ENCODE measurements at regions not wholly inside any gene's neighbourhood (a gene's known extent, or its start where the extent isn't known, plus 50 kb on each side); places are given as distances from the start of the nearest gene placed in this dataset.
"Not testable (repeated sequence)": the region's sequence is repeated elsewhere in the genome, so short reads cannot be mapped to it uniquely, and the experiment has no call there.

GRCh38 chr11:128148208-128148607 lies 439.1 kb downstream of the ETS1 start:
- Histone ChIP-seq H3K4me1 (no peaks in the 10 kb centered on the region), H3K27ac (no peak overlapping the region), H3K27me3 (no peaks in the 10 kb centered on the region), H3K36me3 (no peaks in the 10 kb centered on the region), H3K4me3 (no peak overlapping the region), H3K9me3 (no peaks in the 10 kb centered on the region)
- no peak for ATAC-seq
- intact Hi-C loops (cut with DNase I): no loop called here
- DNase-seq: no peak
- TF ChIP-seq, protein P1, sequence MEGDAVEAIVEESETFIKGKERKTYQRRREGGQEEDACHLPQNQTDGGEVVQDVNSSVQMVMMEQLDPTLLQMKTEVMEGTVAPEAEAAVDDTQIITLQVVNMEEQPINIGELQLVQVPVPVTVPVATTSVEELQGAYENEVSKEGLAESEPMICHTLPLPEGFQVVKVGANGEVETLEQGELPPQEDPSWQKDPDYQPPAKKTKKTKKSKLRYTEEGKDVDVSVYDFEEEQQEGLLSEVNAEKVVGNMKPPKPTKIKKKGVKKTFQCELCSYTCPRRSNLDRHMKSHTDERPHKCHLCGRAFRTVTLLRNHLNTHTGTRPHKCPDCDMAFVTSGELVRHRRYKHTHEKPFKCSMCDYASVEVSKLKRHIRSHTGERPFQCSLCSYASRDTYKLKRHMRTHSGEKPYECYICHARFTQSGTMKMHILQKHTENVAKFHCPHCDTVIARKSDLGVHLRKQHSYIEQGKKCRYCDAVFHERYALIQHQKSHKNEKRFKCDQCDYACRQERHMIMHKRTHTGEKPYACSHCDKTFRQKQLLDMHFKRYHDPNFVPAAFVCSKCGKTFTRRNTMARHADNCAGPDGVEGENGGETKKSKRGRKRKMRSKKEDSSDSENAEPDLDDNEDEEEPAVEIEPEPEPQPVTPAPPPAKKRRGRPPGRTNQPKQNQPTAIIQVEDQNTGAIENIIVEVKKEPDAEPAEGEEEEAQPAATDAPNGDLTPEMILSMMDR (IDR thresholded peaks at IDR 0.05): no peak

GRCh38 chr11:128146926-128147605 lies 440.3 kb downstream of the ETS1 start:
- Histone ChIP-seq H3K27me3 (no peaks in the 10 kb centered on the region), H3K9me3 (no peaks in the 10 kb centered on the region), H3K27ac (no peak overlapping the region), H3K36me3 (no peaks in the 10 kb centered on the region), H3K4me3 (no peak overlapping the region), H3K4me1 (no peaks in the 10 kb centered on the region)
- intact Hi-C loops (cut with DNase I): no loop called here
- TF ChIP-seq, protein P1 (IDR thresholded peaks at IDR 0.05): no peak
- ATAC-seq (no peak), DNase-seq (no peak)

DNA sequence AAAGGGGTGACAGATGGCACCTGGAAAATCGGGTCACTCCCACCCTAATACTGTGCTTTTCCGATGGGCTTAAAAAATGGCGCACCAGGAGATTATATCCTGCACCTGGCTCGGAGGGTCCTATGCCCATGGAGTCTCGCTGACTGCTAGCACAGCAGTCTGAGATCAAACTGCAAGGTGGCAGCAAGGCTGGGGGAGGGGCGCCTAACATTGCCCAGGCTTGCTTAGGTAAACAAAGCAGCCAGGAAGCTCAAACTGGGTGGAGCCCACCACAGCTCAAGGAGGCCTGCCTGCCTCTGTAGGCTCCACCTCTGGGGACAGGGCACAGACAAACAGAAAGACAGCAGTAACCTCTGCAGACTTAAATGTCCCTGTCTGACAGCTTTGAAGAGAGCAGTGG lies 447.1 kb downstream of the ETS1 start:
- H3K4me3 ChIP-seq; H3K4me1 ChIP-seq; DNase-seq; H3K36me3 ChIP-seq; H3K9me3 ChIP-seq; H3K27me3 ChIP-seq; intact Hi-C loops (cut with DNase I); ATAC-seq; H3K27ac ChIP-seq: not testable (repeated sequence)

DNA sequence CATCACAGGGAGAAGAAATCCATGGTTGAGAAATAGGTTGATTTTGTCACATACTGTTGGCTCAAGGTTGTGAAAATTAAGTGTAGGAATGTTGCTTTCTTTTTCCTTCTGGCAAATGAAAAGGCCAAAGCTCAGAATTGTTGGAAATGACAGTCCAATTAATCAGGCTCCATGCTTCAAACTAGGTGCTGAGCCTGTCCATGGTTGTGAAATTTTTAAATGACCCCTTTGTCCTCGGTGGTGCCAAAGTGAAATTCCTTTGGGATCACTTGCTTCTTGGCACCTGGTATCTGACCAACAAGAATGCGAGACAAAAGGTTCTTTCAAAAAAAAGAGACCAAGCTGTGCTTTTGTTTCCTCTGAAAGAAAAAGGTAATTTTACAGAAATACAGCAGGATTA lies 451.9 kb downstream of the ETS1 start:
- DNase-seq: no peak
- ATAC-seq: no peak
- H3K4me3 ChIP-seq: no peak overlapping the region
- no peaks in the 10 kb centered on the region for H3K9me3 ChIP-seq
- TF ChIP-seq, protein P1 (IDR thresholded peaks at IDR 0.05): no peak
- intact Hi-C loops (cut with DNase I): no loop called here
- no peaks in the 10 kb centered on the region for H3K36me3 ChIP-seq
- H3K4me1 ChIP-seq: no peaks in the 10 kb centered on the region
- H3K27me3 ChIP-seq: no peaks in the 10 kb centered on the region
- H3K27ac ChIP-seq: no peak overlapping the region

DNA sequence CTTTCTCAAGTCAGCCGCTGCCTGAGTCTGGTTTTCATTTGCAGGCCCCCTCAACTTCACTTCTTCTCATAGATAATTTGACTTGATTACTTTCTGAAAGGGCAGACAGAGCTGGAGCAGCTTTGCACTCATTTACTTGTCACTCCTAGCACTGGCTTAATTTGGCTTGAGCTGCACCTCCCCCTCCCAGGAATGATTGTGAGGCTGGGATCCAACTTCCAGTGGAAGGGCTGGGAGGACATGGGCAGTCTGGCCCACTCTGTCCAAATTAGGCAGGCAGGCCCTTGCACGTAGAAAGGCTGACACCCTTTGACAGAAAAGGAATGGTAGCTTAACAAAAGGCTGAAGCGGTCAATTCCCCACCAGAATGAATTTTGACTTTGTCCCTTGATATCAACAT lies 453.9 kb downstream of the ETS1 start:
- Histone ChIP-seq H3K4me1 (no peaks in the 10 kb centered on the region), H3K4me3 (no peak overlapping the region), H3K9me3 (no peaks in the 10 kb centered on the region), H3K36me3 (no peaks in the 10 kb centered on the region), H3K27me3 (no peaks in the 10 kb centered on the region), H3K27ac (no peak overlapping the region)
- ATAC-seq: no peak
- TF ChIP-seq, protein P1 (IDR thresholded peaks at IDR 0.05): no peak
- DNase-seq: no peak
- intact Hi-C loops (cut with DNase I): no loop called here

GRCh38 chr11:128130052-128130451 lies 457.3 kb downstream of the ETS1 start:
- Histone ChIP-seq H3K4me1 (no peaks in the 10 kb centered on the region), H3K36me3 (no peaks in the 10 kb centered on the region), H3K27ac (no peak overlapping the region), H3K9me3 (no peaks in the 10 kb centered on the region), H3K27me3 (no peaks in the 10 kb centered on the region), H3K4me3 (no peak overlapping the region)
- intact Hi-C loops (cut with DNase I): no loop called here
- TF ChIP-seq, protein P1 (IDR thresholded peaks at IDR 0.05): no peak
- ATAC-seq (no peak), DNase-seq (no peak)
